A204.1 (cell line): ENCODE measurements at regions not wholly inside any gene's neighbourhood (a gene's known extent, or its start where the extent isn't known, plus 50 kb on each side); places are given as distances from the start of the nearest gene placed in this dataset.

Experiments used
- FAIRE-seq: peaks from 2 replicates; lab custom pipeline; 2012; peaks lifted over from hg19 to GRCh38; lab: Jason Lieb, UNC

GRCh38 chr2:57720728-57721627 lies 325.6 kb upstream of the VRK2 start:
- FAIRE-seq, result peak; percentile 11

GRCh38 chr2:57725337-57725947 lies 321.2 kb upstream of the VRK2 start:
- FAIRE-seq, result no peak

GRCh38 chr2:57726294-57726693 lies 320.3 kb upstream of the VRK2 start:
- FAIRE-seq, result no peak

GRCh38 chr2:57728691-57729090 lies 317.9 kb upstream of the VRK2 start:
- no peak for FAIRE-seq

- FAIRE-seq, result no peak
Observed at GRCh38 chr2:57733956-57734355, 312.6 kb upstream of the VRK2 start.

- FAIRE-seq, result no peak
Observed at GRCh38 chr2:57740891-57741290, 305.7 kb upstream of the VRK2 start.

- FAIRE-seq, result peak; percentile 14
Observed at GRCh38 chr2:57753636-57754035, 293.0 kb upstream of the VRK2 start.

GRCh38 chr2:57758686-57759085 lies 287.9 kb upstream of the VRK2 start:
- FAIRE-seq, result no peak

GRCh38 chr2:57759131-57759530 lies 287.5 kb upstream of the VRK2 start:
- no peak for FAIRE-seq

GRCh38 chr2:57759822-57760300 lies 286.7 kb upstream of the VRK2 start:
- no peak for FAIRE-seq

GRCh38 chr2:57760381-57760801 lies 286.2 kb upstream of the VRK2 start:
- FAIRE-seq, result no peak

GRCh38 chr2:57776916-57777315 lies 269.7 kb upstream of the VRK2 start:
- FAIRE-seq, result no peak

GRCh38 chr2:57782587-57782986 lies 264.0 kb upstream of the VRK2 start:
- no peak for FAIRE-seq

- FAIRE-seq, result no peak
Observed at GRCh38 chr2:57793310-57793709, 253.3 kb upstream of the VRK2 start.

- FAIRE-seq, result no peak
Observed at GRCh38 chr2:57796527-57796926, 250.1 kb upstream of the VRK2 start.

GRCh38 chr2:57798346-57798745 lies 248.3 kb upstream of the VRK2 start:
- no peak for FAIRE-seq

GRCh38 chr2:57802243-57802642 lies 244.4 kb upstream of the VRK2 start:
- no peak for FAIRE-seq

- no peak for FAIRE-seq
Observed at GRCh38 chr2:57804971-57805370, 241.6 kb upstream of the VRK2 start.

GRCh38 chr2:57806449-57806968 lies 240.1 kb upstream of the VRK2 start:
- no peak for FAIRE-seq

- FAIRE-seq, result no peak
Observed at GRCh38 chr2:57809230-57809629, 237.4 kb upstream of the VRK2 start.

- no peak for FAIRE-seq
Observed at GRCh38 chr2:57821088-57821487, 225.5 kb upstream of the VRK2 start.

- FAIRE-seq, result no peak
Observed at GRCh38 chr2:57828221-57828620, 218.4 kb upstream of the VRK2 start.

GRCh38 chr2:57834666-57835065 lies 211.9 kb upstream of the VRK2 start:
- no peak for FAIRE-seq
